ENCODE measurements at regions not wholly inside any gene's neighbourhood (a gene's known extent, or its start where the extent isn't known, plus 50 kb on each side); places are given as distances from the start of the nearest gene placed in this dataset.

GRCh38 chr2:150903461-150903860 lies 358.2 kb downstream of the RBM43 start:
- TF ChIP-seq MAX (IDR thresholded peaks at IDR 0.05) (no peak), USF1 (IDR thresholded peaks at IDR 0.05) (no peak), EGR1 (IDR thresholded peaks at IDR 0.05) (no peak), TCF12 (IDR thresholded peaks at IDR 0.05; ENCODE audit: low read depth) (no peak), FOXM1 (IDR thresholded peaks at IDR 0.05; ENCODE audit: borderline replicate concordance, low read depth) (no peak), TAF1 (IDR thresholded peaks at IDR 0.05; ENCODE audit: low read depth) (no peak), CREB1 (IDR thresholded peaks at IDR 0.05; ENCODE audit: low read depth) (no peak), RAD21 (IDR thresholded peaks at IDR 0.05; ENCODE audit: low read depth) (no peak), NFIC (IDR thresholded peaks at IDR 0.05) (no peak), TEAD4 (IDR thresholded peaks at IDR 0.05) (no peak), ZBTB7A (IDR thresholded peaks at IDR 0.05; ENCODE audit: low read depth) (no peak), CEBPB (IDR thresholded peaks at IDR 0.05) (no peak), REST (IDR thresholded peaks at IDR 0.05; ENCODE audit: low read depth) (no peak), YY1 (IDR thresholded peaks at IDR 0.05; ENCODE audit: low read depth) (no peak)

DNA sequence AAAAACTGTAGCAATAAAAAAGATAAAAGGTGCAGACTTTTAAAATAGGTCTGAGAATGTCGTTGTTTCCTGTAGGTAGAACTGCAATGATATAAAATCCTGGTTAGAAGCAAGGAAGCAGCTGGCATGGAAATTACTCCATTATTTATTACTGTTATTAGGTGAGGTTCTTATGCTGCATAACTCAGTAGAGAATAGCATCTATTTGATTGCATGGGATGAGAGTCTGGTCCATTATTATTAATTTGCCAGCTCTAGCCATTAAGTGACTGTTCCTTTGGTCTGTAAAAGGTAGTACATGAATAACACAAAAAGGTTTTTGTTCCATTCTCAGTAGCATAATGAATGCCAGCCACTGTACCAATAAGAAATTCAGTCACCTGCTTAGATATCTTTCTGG lies 358.6 kb downstream of the RBM43 start:
- TF ChIP-seq USF1 (IDR thresholded peaks at IDR 0.05) (no peak), ZBTB7A (IDR thresholded peaks at IDR 0.05; ENCODE audit: low read depth) (no peak), CREB1 (IDR thresholded peaks at IDR 0.05; ENCODE audit: low read depth) (no peak), TEAD4 (IDR thresholded peaks at IDR 0.05) (no peak), TCF12 (IDR thresholded peaks at IDR 0.05; ENCODE audit: low read depth) (no peak), MAX (IDR thresholded peaks at IDR 0.05) (no peak), REST (IDR thresholded peaks at IDR 0.05; ENCODE audit: low read depth) (no peak), RAD21 (IDR thresholded peaks at IDR 0.05; ENCODE audit: low read depth) (no peak), NFIC (IDR thresholded peaks at IDR 0.05) (no peak), FOXM1 (IDR thresholded peaks at IDR 0.05; ENCODE audit: borderline replicate concordance, low read depth) (no peak), CEBPB (IDR thresholded peaks at IDR 0.05) (no peak), TAF1 (IDR thresholded peaks at IDR 0.05; ENCODE audit: low read depth) (no peak), EGR1 (IDR thresholded peaks at IDR 0.05) (no peak), YY1 (IDR thresholded peaks at IDR 0.05; ENCODE audit: low read depth) (no peak), EP300 (IDR thresholded peaks at IDR 0.05; ENCODE audit: borderline replicate concordance) (no peak)

- TF ChIP-seq NFIC (IDR thresholded peaks at IDR 0.05) (no peak), USF1 (IDR thresholded peaks at IDR 0.05) (no peak), TEAD4 (IDR thresholded peaks at IDR 0.05) (no peak), FOXM1 (IDR thresholded peaks at IDR 0.05; ENCODE audit: borderline replicate concordance, low read depth) (no peak), CEBPB (IDR thresholded peaks at IDR 0.05) (no peak), TAF1 (IDR thresholded peaks at IDR 0.05; ENCODE audit: low read depth) (no peak), TCF12 (IDR thresholded peaks at IDR 0.05; ENCODE audit: low read depth) (no peak), ZBTB7A (IDR thresholded peaks at IDR 0.05; ENCODE audit: low read depth) (no peak), CREB1 (IDR thresholded peaks at IDR 0.05; ENCODE audit: low read depth) (no peak), YY1 (IDR thresholded peaks at IDR 0.05; ENCODE audit: low read depth) (no peak)
Observed at GRCh38 chr2:150900913-150901312, 360.8 kb downstream of the RBM43 start.

- no peak for TF ChIP-seq EGR1 (IDR thresholded peaks at IDR 0.05)
- no peak for TF ChIP-seq CREB1 (IDR thresholded peaks at IDR 0.05; ENCODE audit: low read depth)
- no peak for TF ChIP-seq ZBTB7A (IDR thresholded peaks at IDR 0.05; ENCODE audit: low read depth)
- TF ChIP-seq FOXM1 (IDR thresholded peaks at IDR 0.05; ENCODE audit: borderline replicate concordance, low read depth): no peak
- TF ChIP-seq CEBPB (IDR thresholded peaks at IDR 0.05): no peak
- no peak for TF ChIP-seq YY1 (IDR thresholded peaks at IDR 0.05; ENCODE audit: low read depth)
- TF ChIP-seq RAD21 (IDR thresholded peaks at IDR 0.05; ENCODE audit: low read depth): no peak
- no peak for TF ChIP-seq REST (IDR thresholded peaks at IDR 0.05; ENCODE audit: low read depth)
- no peak for TF ChIP-seq EP300 (IDR thresholded peaks at IDR 0.05; ENCODE audit: borderline replicate concordance)
- TF ChIP-seq TAF1 (IDR thresholded peaks at IDR 0.05; ENCODE audit: low read depth): no peak
- no peak for TF ChIP-seq TEAD4 (IDR thresholded peaks at IDR 0.05)
- TF ChIP-seq TCF12 (IDR thresholded peaks at IDR 0.05; ENCODE audit: low read depth): no peak
- no peak for TF ChIP-seq MAX (IDR thresholded peaks at IDR 0.05)
- no peak for TF ChIP-seq NFIC (IDR thresholded peaks at IDR 0.05)
Observed at GRCh38 chr2:150895968-150896367, 365.7 kb downstream of the RBM43 start.
